ENCODE measurements at regions not wholly inside any gene's neighbourhood (a gene's known extent, or its start where the extent isn't known, plus 50 kb on each side); places are given as distances from the start of the nearest gene placed in this dataset.

GRCh38 chr15:39282663-39283208 is 298.1 kb upstream of the THBS1 start:
- ChIA-PET POLR2A (no interaction called here), CTCF (no interaction called here)
- Histone ChIP-seq H3K4me3 (ENCODE audit: low read depth in 2 of 2, low read length in 2 of 2) (no peak overlapping the region), H3K27ac (ENCODE audit: low read length) (no peak overlapping the region), H3K27me3 (ENCODE audit: control insufficient read depth, insufficient read depth, low read length) (no peaks in the 10 kb centered on the region), H3K36me3 (ENCODE audit: control insufficient read depth, insufficient read depth, low read length) (no peaks in the 10 kb centered on the region), H3K4me1 (ENCODE audit: control insufficient read depth, insufficient read depth, low read length) (no peaks in the 10 kb centered on the region), H3K9me3 (ENCODE audit: control insufficient read depth, insufficient read depth, low read depth, low read length) (no peaks in the 10 kb centered on the region)
- in situ Hi-C loops (cut with HindIII; ENCODE audit: low pct_unique_long_range_greater_than_20kb, low sequenced_read_pairs) (no loop called here), intact Hi-C loops (cut with micrococcal nuclease; ENCODE audit: unreplicated experiment) (no loop called here)
- DNase-seq (ENCODE audit: low read depth, low spot score) (no peak), ATAC-seq (no peak)
- BruUV-seq (replicated peaks): no TSS peak
- TF ChIP-seq CTCF (IDR thresholded peaks at IDR 0.05) (no peak), POLR2AphosphoS5 (IDR thresholded peaks at IDR 0.05; ENCODE audit: low read depth, low read length) (no peak), SIN3A (IDR thresholded peaks at IDR 0.05; ENCODE audit: borderline replicate concordance, insufficient read depth, low read depth, low read length) (no peak), TCF7L2 (IDR thresholded peaks at IDR 0.05; ENCODE audit: low read depth, low read length) (no peak)
- TF ChIP-seq, protein P1, sequence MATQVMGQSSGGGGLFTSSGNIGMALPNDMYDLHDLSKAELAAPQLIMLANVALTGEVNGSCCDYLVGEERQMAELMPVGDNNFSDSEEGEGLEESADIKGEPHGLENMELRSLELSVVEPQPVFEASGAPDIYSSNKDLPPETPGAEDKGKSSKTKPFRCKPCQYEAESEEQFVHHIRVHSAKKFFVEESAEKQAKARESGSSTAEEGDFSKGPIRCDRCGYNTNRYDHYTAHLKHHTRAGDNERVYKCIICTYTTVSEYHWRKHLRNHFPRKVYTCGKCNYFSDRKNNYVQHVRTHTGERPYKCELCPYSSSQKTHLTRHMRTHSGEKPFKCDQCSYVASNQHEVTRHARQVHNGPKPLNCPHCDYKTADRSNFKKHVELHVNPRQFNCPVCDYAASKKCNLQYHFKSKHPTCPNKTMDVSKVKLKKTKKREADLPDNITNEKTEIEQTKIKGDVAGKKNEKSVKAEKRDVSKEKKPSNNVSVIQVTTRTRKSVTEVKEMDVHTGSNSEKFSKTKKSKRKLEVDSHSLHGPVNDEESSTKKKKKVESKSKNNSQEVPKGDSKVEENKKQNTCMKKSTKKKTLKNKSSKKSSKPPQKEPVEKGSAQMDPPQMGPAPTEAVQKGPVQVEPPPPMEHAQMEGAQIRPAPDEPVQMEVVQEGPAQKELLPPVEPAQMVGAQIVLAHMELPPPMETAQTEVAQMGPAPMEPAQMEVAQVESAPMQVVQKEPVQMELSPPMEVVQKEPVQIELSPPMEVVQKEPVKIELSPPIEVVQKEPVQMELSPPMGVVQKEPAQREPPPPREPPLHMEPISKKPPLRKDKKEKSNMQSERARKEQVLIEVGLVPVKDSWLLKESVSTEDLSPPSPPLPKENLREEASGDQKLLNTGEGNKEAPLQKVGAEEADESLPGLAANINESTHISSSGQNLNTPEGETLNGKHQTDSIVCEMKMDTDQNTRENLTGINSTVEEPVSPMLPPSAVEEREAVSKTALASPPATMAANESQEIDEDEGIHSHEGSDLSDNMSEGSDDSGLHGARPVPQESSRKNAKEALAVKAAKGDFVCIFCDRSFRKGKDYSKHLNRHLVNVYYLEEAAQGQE (IDR thresholded peaks at IDR 0.05; ENCODE audit: insufficient read depth in 1 of 2, low read depth in 2 of 2, low read length in 1 of 2): no peak

- no peaks in the 10 kb centered on the region for H3K9me3 ChIP-seq (ENCODE audit: control insufficient read depth, insufficient read depth, low read depth, low read length)
- no peaks in the 10 kb centered on the region for H3K36me3 ChIP-seq (ENCODE audit: control insufficient read depth, insufficient read depth, low read length)
- POLR2A ChIA-PET: no interaction called here
- no TSS peak for BruUV-seq (replicated peaks)
- TF ChIP-seq CTCF (IDR thresholded peaks at IDR 0.05): no peak
- no peak for TF ChIP-seq POLR2AphosphoS5 (IDR thresholded peaks at IDR 0.05; ENCODE audit: low read depth, low read length)
- TF ChIP-seq TCF7L2 (IDR thresholded peaks at IDR 0.05; ENCODE audit: low read depth, low read length): no peak
- TF ChIP-seq SIN3A (IDR thresholded peaks at IDR 0.05; ENCODE audit: borderline replicate concordance, insufficient read depth, low read depth, low read length): no peak
- TF ChIP-seq, protein P1 (IDR thresholded peaks at IDR 0.05; ENCODE audit: insufficient read depth in 1 of 2, low read depth in 2 of 2, low read length in 1 of 2): no peak
- H3K4me3 ChIP-seq (ENCODE audit: low read depth in 2 of 2, low read length in 2 of 2): no peak overlapping the region
- DNase-seq (ENCODE audit: low read depth, low spot score) (no peak), ATAC-seq (no peak)
- H3K27ac ChIP-seq (ENCODE audit: low read length): no peak overlapping the region
- intact Hi-C loops (cut with micrococcal nuclease; ENCODE audit: unreplicated experiment) (no loop called here), in situ Hi-C loops (cut with HindIII; ENCODE audit: low pct_unique_long_range_greater_than_20kb, low sequenced_read_pairs) (no loop called here)
- no peaks in the 10 kb centered on the region for H3K4me1 ChIP-seq (ENCODE audit: control insufficient read depth, insufficient read depth, low read length)
- CTCF ChIA-PET: no interaction called here
- H3K27me3 ChIP-seq (ENCODE audit: control insufficient read depth, insufficient read depth, low read length): no peaks in the 10 kb centered on the region
Observed at GRCh38 chr15:39283531-39283930, 297.3 kb upstream of the THBS1 start.

Data from Panc1 (cell line).